H1 (cell line): ENCODE measurements at regions not wholly inside any gene's neighbourhood (a gene's known extent, or its start where the extent isn't known, plus 50 kb on each side); places are given as distances from the start of the nearest gene placed in this dataset.

Experiments used
- CTCF ChIA-PET: fragments of 300-600 bp; sonication (Branson Sonifier 250); formaldehyde crosslinking; loops from one replicate; lab custom pipeline; 2021; ENCODE audit not compliant: partially characterized antibody; lab: Charles Lee
- POLR2A ChIA-PET: fragments of 300-600 bp; sonication (Branson Sonifier 250); formaldehyde crosslinking; loops from one replicate; lab custom pipeline; 2021; ENCODE audit warnings: inconsistent platforms; ENCODE audit not compliant: partially characterized antibody; lab: Charles Lee
- DNase-seq, 2 experiments: peaks; one replicate each; pipeline versions ENCODE4 v3.0.0 to v3.0.0-alpha.2; 2010 to 2022; ENCODE audit warnings: low spot score in 2 of 2, low read depth in 1 of 2, mixed read lengths in 1 of 2
- FAIRE-seq: peaks from 2 replicates; lab custom pipeline; 2011; peaks lifted over from hg19 to GRCh38; lab: Jason Lieb, UNC
- H2AFZ ChIP-seq: 2 replicates; pipeline ENCODE4 v1.8.1; 2012; ENCODE audit warnings: low read length, inconsistent platforms
- H2AK5ac ChIP-seq: 2 replicates; pipeline ENCODE4 v1.6.1; 2013; ENCODE audit warnings: low read depth, low read length
- H2BK120ac ChIP-seq: replicated peaks from 2 replicates; pipeline ENCODE3; 2013; ENCODE audit warnings: low read depth, low read length, inconsistent platforms
- H2BK12ac ChIP-seq: 2 replicates; pipeline ENCODE4 v1.6.1; 2013; ENCODE audit warnings: low read depth, low read length
- H2BK15ac ChIP-seq: 2 replicates; pipeline ENCODE4 v1.6.1; 2013; ENCODE audit warnings: low read length
- H2BK20ac ChIP-seq: 2 replicates; pipeline ENCODE4 v1.6.1; 2013; ENCODE audit warnings: low read length
- H2BK5ac ChIP-seq: 2 replicates; pipeline ENCODE4 v1.6.1; 2013; ENCODE audit warnings: low read depth, low read length
- H3K14ac ChIP-seq: 2 replicates; pipeline ENCODE4 v1.6.1; 2013; ENCODE audit warnings: inconsistent platforms; ENCODE audit not compliant: insufficient read length
- H3K18ac ChIP-seq: 2 replicates; pipeline ENCODE4 v1.6.1; 2013; ENCODE audit warnings: low read length; ENCODE audit errors: extremely low read depth
- H3K23ac ChIP-seq: 2 replicates; pipeline ENCODE4 v1.6.1; 2013; ENCODE audit warnings: inconsistent platforms; ENCODE audit not compliant: insufficient read length
- H3K23me2 ChIP-seq: 2 replicates; pipeline ENCODE4 v1.6.1; 2013; ENCODE audit warnings: low read depth, low read length
- H3K27ac ChIP-seq: 2 replicates; pipeline ENCODE4 v1.6.1; 2011; ENCODE audit warnings: low read depth, low read length, inconsistent platforms
- H3K27me3 ChIP-seq, 4 experiments: replicated peaks in 1 of 4; 1 replicate in 1 of 4; 2 replicates in 3 of 4; pipeline versions ENCODE4 v1.6.1 to v1.8.1; 2011 to 2013; ENCODE audit warnings: low read length in 3 of 4, mild to moderate bottlenecking in 3 of 4, inconsistent platforms in 2 of 4, mixed read lengths in 2 of 4, moderate library complexity in 1 of 4; ENCODE audit not compliant: control insufficient read depth in 3 of 4, insufficient read depth in 3 of 4; ENCODE audit errors: extremely low read depth in 1 of 4
- H3K36me3 ChIP-seq, 4 experiments: 2 replicates each; pipeline versions ENCODE4 v1.6.1 to v1.8.1; 2011 to 2013; ENCODE audit warnings: mild to moderate bottlenecking in 4 of 4, low read length in 3 of 4, moderate library complexity in 2 of 4, control low read depth in 1 of 4, inconsistent platforms in 1 of 4; ENCODE audit not compliant: insufficient read depth in 4 of 4, control insufficient read depth in 2 of 4
- H3K4ac ChIP-seq: replicated peaks from 2 replicates; pipeline ENCODE3; 2013; ENCODE audit warnings: low read length, low read depth, mixed read lengths, inconsistent platforms; ENCODE audit not compliant: insufficient read length
- H3K4me1 ChIP-seq, 4 experiments: replicated peaks in 1 of 4; 1 replicate in 1 of 4; 2 replicates in 3 of 4; pipeline versions ENCODE4 v1.6.1 to v1.8.1; 2011 to 2013; ENCODE audit warnings: low read length in 3 of 4, inconsistent platforms in 2 of 4, mixed read lengths in 1 of 4; ENCODE audit not compliant: insufficient read depth in 4 of 4, control insufficient read depth in 3 of 4
- H3K4me2 ChIP-seq, 2 experiments: 2 replicates each; pipeline versions ENCODE4 v1.6.1 to v1.8.1; 2011 to 2013; ENCODE audit warnings: low read depth in 2 of 2, low read length in 2 of 2, control low read depth in 1 of 2, inconsistent platforms in 1 of 2, mild to moderate bottlenecking in 1 of 2; ENCODE audit not compliant: insufficient read depth in 1 of 2
- H3K4me3 ChIP-seq, 4 experiments: fragments of 200-600, 300-600 bp in 1 of 4; sonication (generic), shearing (Covaris generic), sonication (Bioruptor Twin) in 1 of 4; 2 replicates each; pipeline versions ENCODE4 v1.5.1 to v1.8.1; 2011 to 2016; ENCODE audit warnings: low read length in 4 of 4, low read depth in 3 of 4, control low read depth in 2 of 4, inconsistent platforms in 2 of 4, mild to moderate bottlenecking in 2 of 4, mixed read lengths in 1 of 4, moderate library complexity in 1 of 4; ENCODE audit not compliant: insufficient read depth in 2 of 4; ENCODE audit errors: extremely low read depth in 1 of 4
- H3K56ac ChIP-seq: replicated peaks from 2 replicates; pipeline ENCODE3; 2013; ENCODE audit warnings: low read depth, mild to moderate bottlenecking, mixed read lengths, low read length, inconsistent platforms; ENCODE audit not compliant: insufficient read length
- H3K79me1 ChIP-seq: 2 replicates; pipeline ENCODE4 v1.6.1; 2013; ENCODE audit warnings: low read depth, low read length, control low read depth
- H3K79me2 ChIP-seq, 2 experiments: 2 replicates each; pipeline versions ENCODE4 v1.6.1 to v1.8.1; 2012 to 2013; ENCODE audit warnings: low read length in 2 of 2, mild to moderate bottlenecking in 2 of 2, inconsistent platforms in 1 of 2; ENCODE audit not compliant: insufficient read depth in 2 of 2, control insufficient read depth in 1 of 2
- H3K9ac ChIP-seq, 4 experiments: replicated peaks in 1 of 4; 1 replicate in 1 of 4; 2 replicates in 3 of 4; pipeline versions ENCODE4 v1.6.1 to v1.8.1; 2011 to 2013; ENCODE audit warnings: low read depth in 3 of 4, low read length in 3 of 4, control low read depth in 2 of 4, mild to moderate bottlenecking in 2 of 4, moderate library complexity in 2 of 4, inconsistent platforms in 1 of 4; ENCODE audit errors: extremely low read depth in 1 of 4
- H3K9me3 ChIP-seq, 2 experiments: 2 replicates each; pipeline versions ENCODE4 v1.6.1 to v1.8.1; 2012 to 2013; ENCODE audit warnings: mild to moderate bottlenecking in 2 of 2, moderate library complexity in 2 of 2, control low read depth in 1 of 2, inconsistent platforms in 1 of 2, low read depth in 1 of 2, low read length in 1 of 2, mixed read lengths in 1 of 2; ENCODE audit not compliant: insufficient read depth in 2 of 2
- H4K20me1 ChIP-seq, 2 experiments: replicated peaks in 1 of 2; 2 replicates each; pipeline versions ENCODE3 to v1.8.1; 2011 to 2013; ENCODE audit warnings: inconsistent platforms in 2 of 2, low read length in 2 of 2, mild to moderate bottlenecking in 1 of 2; ENCODE audit not compliant: insufficient read depth in 2 of 2, control insufficient read depth in 1 of 2
- H4K5ac ChIP-seq: 2 replicates; pipeline ENCODE4 v1.6.1; 2013; ENCODE audit warnings: low read length, low read depth, mixed read lengths, inconsistent platforms; ENCODE audit not compliant: insufficient read length
- H4K8ac ChIP-seq: 2 replicates; pipeline ENCODE4 v1.8.0; 2013; ENCODE audit warnings: mild to moderate bottlenecking, moderate library complexity, low read length, inconsistent platforms; ENCODE audit not compliant: insufficient read depth; ENCODE audit errors: extremely low read depth
- H4K91ac ChIP-seq: replicated peaks from 2 replicates; pipeline ENCODE3; 2013; ENCODE audit warnings: low read length, mixed read lengths, inconsistent platforms; ENCODE audit not compliant: insufficient read length
- CBX5 ChIP-seq: fragments of 300-800, 300-1000 bp; sonication (generic); IDR thresholded peaks from 2 replicates; pipeline ENCODE4 v1.7.1; 2016; ENCODE audit warnings: antibody characterized with exemption, low read length, low read depth
- GTF2F1 ChIP-seq: IDR thresholded peaks from 2 replicates; pipeline ENCODE4 v1.6.1; 2012; ENCODE audit warnings: low read depth, low read length, improper control_type of control experiment, borderline replicate concordance
- POLR2A ChIP-seq, 2 experiments: IDR thresholded peaks; 1 replicate in 1 of 2; 2 replicates in 1 of 2; pipeline ENCODE4 v1.6.1; 2011; ENCODE audit warnings: low read depth in 2 of 2, low read length in 2 of 2, mild to moderate bottlenecking in 2 of 2; ENCODE audit errors: control extremely low read depth in 1 of 2
- POLR2AphosphoS5 ChIP-seq: IDR thresholded peaks from 2 replicates; pipeline ENCODE4 v1.6.1; 2011; ENCODE audit warnings: low read depth, low read length
- SP2 ChIP-seq: IDR thresholded peaks from 2 replicates; pipeline ENCODE4 v1.6.1; 2012; ENCODE audit warnings: mild to moderate bottlenecking, low read length, inconsistent platforms
- SRF ChIP-seq: IDR thresholded peaks from 2 replicates; pipeline ENCODE4 v1.6.1; 2011; ENCODE audit warnings: mild to moderate bottlenecking, low read depth, low read length, moderate library complexity
- ZNF274 ChIP-seq: IDR thresholded peaks from 2 replicates; pipeline ENCODE4 v1.7.0; 2012; ENCODE audit warnings: low read length, borderline replicate concordance; ENCODE audit errors: extremely low read depth
- WGBS, 2 experiments: shearing (Covaris generic) in 1 of 2; methylation state at CpG; one replicate each; pipeline versions ENCODE4 v1.1.6 to v1.1.7; 2013 to 2015; ENCODE audit warnings: low lambda C conversion rate in 2 of 2, mixed read lengths in 2 of 2, inconsistent platforms in 1 of 2, low coverage in 1 of 2, missing lambda C conversion rate in 1 of 2; ENCODE audit not compliant: insufficient replicate concordance in 2 of 2, insufficient coverage in 1 of 2, insufficient read length in 1 of 2; ENCODE audit errors: extremely low coverage in 1 of 2, missing lambda C conversion rate in 1 of 2; 5-methylcytosine and 5-hydroxymethylcytosine counted together

DNA sequence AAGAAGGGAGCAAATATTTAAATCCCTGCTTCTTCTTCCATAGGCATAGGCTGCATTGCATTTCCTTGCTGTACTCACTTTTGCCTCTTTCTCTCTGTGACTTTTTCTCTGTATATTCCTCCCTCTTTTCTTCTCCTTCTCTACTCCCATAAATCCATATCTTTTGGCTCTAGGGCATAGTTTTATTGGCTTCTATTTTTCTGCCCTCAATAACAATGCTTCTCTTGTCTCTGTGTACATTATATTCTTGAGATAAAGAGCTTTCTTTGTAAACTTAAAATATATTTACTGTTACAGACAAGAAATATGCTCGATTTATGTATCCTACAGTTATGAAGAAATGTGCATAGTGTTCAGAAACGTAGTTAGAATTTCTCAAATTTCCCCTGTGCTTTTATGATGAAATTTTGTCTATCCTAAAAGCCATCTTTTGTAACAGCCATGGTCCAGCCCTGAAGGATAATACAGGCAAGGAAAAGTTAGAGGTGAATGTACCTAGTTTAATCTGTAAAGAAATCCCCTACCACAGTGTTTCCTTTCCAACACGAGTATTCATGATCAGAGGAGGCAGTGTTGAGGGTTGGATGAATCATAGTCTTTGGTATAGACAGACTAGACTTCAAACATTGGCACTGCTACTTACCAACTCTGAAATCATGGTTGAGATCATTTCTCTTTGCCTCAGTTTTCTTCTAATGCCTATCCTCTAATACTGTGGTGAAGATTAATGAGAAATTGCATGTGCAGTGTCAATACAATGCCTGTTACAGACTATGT is 173.3 kb upstream of the FAR2 start:
- H4K8ac ChIP-seq: no peak overlapping the region
- H3K56ac ChIP-seq: no peak overlapping the region
- no peak overlapping the region for H2BK12ac ChIP-seq
- H4K5ac ChIP-seq: no peak overlapping the region
- 81% methylated on average over 3 of the region's 3 CpGs; no CpG with 5 or more reads in 1 of the 2 experiments for WGBS, 2 experiments
- CTCF ChIA-PET: interaction anchor here (0.7 to 1.8 kb wide), 4 partner anchors 8 to 342 kb away, joined by 3 to 6 read pairs (median 4); no protein-coding TSS in a partner anchor
- no peak overlapping the region for H2BK15ac ChIP-seq
- no peak overlapping the region for H2BK120ac ChIP-seq
- H3K36me3 ChIP-seq: no peaks in the 10 kb centered on the region
- H3K18ac ChIP-seq: no peak overlapping the region
- no peak overlapping the region for H4K91ac ChIP-seq
- H3K9ac ChIP-seq: no peak overlapping the region
- no peaks in the 10 kb centered on the region for H3K79me1 ChIP-seq
- H3K14ac ChIP-seq: no peak overlapping the region
- H3K23me2 ChIP-seq: no peaks in the 10 kb centered on the region
- no peaks in the 10 kb centered on the region for H3K27me3 ChIP-seq
- H2BK20ac ChIP-seq: no peak overlapping the region
- DNase-seq (no peak), FAIRE-seq (no peak)
- H2BK5ac ChIP-seq: no peak overlapping the region
- no peak overlapping the region for H3K4me2 ChIP-seq
- no peak overlapping the region for H3K4ac ChIP-seq
- TF ChIP-seq CBX5: no peak
- TF ChIP-seq POLR2AphosphoS5: no peak
- TF ChIP-seq GTF2F1: no peak
- TF ChIP-seq SRF: no peak
- TF ChIP-seq POLR2A (IDR thresholded peaks at IDR 0.05; ENCODE audit: control extremely low read depth in 1 of 2, low read depth in 2 of 2, low read length in 2 of 2): no peak
- no peak for TF ChIP-seq SP2
- no peak for TF ChIP-seq ZNF274
- no peaks in the 10 kb centered on the region for H3K9me3 ChIP-seq
- H3K23ac ChIP-seq: no peak overlapping the region
- H2AK5ac ChIP-seq: no peak overlapping the region
- POLR2A ChIA-PET: no interaction called here
- no peak overlapping the region for H3K27ac ChIP-seq
- no peaks in the 10 kb centered on the region for H3K79me2 ChIP-seq
- H3K4me1 ChIP-seq: 0 out of 7 replicates have a peak, but pooled peaks cover 0 to 3% (median 0%) of the 10 kb centered on the region in 4 experiments
- no peak overlapping the region for H2AFZ ChIP-seq
- no peaks in the 10 kb centered on the region for H4K20me1 ChIP-seq
- H3K4me3 ChIP-seq: no peak overlapping the region
